HL-60 (cell line): ENCODE measurements at regions not wholly inside any gene's neighbourhood (a gene's known extent, or its start where the extent isn't known, plus 50 kb on each side); places are given as distances from the start of the nearest gene placed in this dataset.

Source experiments
- DNase-seq, 2 experiments: peaks; one replicate each; pipeline ENCODE4 v3.0.0-alpha.2; 2010 to 2020; ENCODE audit warnings: low read depth in 1 of 2, low spot score in 1 of 2
- H3K27ac ChIP-seq: fragments of 250-450 bp; sonication (Bioruptor Pico); replicated peaks from 2 replicates; pipeline ENCODE4 v1.5.1; 2020; ENCODE audit warnings: mild to moderate bottlenecking, moderate library complexity
- H3K27me3 ChIP-seq: fragments of 250-450 bp; sonication (Bioruptor Pico); 2 replicates; pipeline ENCODE4 v1.5.1; 2021; ENCODE audit warnings: mild to moderate bottlenecking, moderate library complexity; ENCODE audit not compliant: insufficient read depth, poor library complexity, severe bottlenecking
- H3K4me3 ChIP-seq: replicated peaks from 2 replicates; pipeline ENCODE4 v1.5.1; 2011; ENCODE audit warnings: mild to moderate bottlenecking, control low read depth, low read length; ENCODE audit not compliant: insufficient read depth
- GABPA ChIP-seq: IDR thresholded peaks from 2 replicates; pipeline ENCODE4 v1.6.1; 2012; ENCODE audit warnings: low read depth
- POLR2AphosphoS5 ChIP-seq: IDR thresholded peaks from 2 replicates; pipeline ENCODE4 v1.6.1; 2012; ENCODE audit warnings: low read depth
- SPI1 ChIP-seq: IDR thresholded peaks from 2 replicates; pipeline ENCODE4 v1.6.1; 2012; ENCODE audit warnings: low read depth, mild to moderate bottlenecking, borderline replicate concordance
- TF ChIP-seq, protein P1 (sequence below): IDR thresholded peaks from one replicate; pipeline ENCODE4 v1.5.1; 2011; ENCODE audit warnings: low read length, control low read depth, inconsistent platforms; ENCODE audit not compliant: insufficient read depth
- TF ChIP-seq, protein P2 (sequence below): IDR thresholded peaks from 2 replicates; pipeline ENCODE4 v1.6.1; 2012; ENCODE audit warnings: low read depth; ENCODE audit not compliant: insufficient replicate concordance

DNA sequence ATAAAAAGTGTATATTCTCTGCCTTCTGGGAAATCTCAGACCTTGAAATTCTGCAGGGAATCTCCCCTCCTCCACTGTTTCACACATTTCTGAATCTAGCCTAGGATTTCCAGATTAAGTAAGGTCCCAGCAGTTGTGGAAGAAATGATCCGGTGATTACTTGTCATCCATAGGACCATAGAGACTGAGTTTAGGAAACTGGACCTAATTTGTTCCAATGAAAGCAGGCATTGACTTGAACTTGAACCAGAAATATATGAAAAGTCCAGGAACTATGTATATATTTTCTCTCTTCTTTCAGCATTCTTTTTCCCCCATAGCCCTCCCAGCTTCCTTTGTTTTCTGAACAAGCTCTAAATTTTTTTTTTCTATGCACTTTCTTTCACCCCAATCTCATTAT lies 149.5 kb upstream of the SPAG17 start:
- TF ChIP-seq, protein P1, sequence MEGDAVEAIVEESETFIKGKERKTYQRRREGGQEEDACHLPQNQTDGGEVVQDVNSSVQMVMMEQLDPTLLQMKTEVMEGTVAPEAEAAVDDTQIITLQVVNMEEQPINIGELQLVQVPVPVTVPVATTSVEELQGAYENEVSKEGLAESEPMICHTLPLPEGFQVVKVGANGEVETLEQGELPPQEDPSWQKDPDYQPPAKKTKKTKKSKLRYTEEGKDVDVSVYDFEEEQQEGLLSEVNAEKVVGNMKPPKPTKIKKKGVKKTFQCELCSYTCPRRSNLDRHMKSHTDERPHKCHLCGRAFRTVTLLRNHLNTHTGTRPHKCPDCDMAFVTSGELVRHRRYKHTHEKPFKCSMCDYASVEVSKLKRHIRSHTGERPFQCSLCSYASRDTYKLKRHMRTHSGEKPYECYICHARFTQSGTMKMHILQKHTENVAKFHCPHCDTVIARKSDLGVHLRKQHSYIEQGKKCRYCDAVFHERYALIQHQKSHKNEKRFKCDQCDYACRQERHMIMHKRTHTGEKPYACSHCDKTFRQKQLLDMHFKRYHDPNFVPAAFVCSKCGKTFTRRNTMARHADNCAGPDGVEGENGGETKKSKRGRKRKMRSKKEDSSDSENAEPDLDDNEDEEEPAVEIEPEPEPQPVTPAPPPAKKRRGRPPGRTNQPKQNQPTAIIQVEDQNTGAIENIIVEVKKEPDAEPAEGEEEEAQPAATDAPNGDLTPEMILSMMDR = no peak
- TF ChIP-seq GABPA = no peak
- no peak for TF ChIP-seq POLR2AphosphoS5
- TF ChIP-seq SPI1 = no peak
- TF ChIP-seq, protein P2, sequence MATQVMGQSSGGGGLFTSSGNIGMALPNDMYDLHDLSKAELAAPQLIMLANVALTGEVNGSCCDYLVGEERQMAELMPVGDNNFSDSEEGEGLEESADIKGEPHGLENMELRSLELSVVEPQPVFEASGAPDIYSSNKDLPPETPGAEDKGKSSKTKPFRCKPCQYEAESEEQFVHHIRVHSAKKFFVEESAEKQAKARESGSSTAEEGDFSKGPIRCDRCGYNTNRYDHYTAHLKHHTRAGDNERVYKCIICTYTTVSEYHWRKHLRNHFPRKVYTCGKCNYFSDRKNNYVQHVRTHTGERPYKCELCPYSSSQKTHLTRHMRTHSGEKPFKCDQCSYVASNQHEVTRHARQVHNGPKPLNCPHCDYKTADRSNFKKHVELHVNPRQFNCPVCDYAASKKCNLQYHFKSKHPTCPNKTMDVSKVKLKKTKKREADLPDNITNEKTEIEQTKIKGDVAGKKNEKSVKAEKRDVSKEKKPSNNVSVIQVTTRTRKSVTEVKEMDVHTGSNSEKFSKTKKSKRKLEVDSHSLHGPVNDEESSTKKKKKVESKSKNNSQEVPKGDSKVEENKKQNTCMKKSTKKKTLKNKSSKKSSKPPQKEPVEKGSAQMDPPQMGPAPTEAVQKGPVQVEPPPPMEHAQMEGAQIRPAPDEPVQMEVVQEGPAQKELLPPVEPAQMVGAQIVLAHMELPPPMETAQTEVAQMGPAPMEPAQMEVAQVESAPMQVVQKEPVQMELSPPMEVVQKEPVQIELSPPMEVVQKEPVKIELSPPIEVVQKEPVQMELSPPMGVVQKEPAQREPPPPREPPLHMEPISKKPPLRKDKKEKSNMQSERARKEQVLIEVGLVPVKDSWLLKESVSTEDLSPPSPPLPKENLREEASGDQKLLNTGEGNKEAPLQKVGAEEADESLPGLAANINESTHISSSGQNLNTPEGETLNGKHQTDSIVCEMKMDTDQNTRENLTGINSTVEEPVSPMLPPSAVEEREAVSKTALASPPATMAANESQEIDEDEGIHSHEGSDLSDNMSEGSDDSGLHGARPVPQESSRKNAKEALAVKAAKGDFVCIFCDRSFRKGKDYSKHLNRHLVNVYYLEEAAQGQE = no peak
- DNase-seq = no peak
- Histone ChIP-seq H3K27me3 (no peaks in the 10 kb centered on the region), H3K4me3 (no peak overlapping the region), H3K27ac (no peak overlapping the region)

DNA sequence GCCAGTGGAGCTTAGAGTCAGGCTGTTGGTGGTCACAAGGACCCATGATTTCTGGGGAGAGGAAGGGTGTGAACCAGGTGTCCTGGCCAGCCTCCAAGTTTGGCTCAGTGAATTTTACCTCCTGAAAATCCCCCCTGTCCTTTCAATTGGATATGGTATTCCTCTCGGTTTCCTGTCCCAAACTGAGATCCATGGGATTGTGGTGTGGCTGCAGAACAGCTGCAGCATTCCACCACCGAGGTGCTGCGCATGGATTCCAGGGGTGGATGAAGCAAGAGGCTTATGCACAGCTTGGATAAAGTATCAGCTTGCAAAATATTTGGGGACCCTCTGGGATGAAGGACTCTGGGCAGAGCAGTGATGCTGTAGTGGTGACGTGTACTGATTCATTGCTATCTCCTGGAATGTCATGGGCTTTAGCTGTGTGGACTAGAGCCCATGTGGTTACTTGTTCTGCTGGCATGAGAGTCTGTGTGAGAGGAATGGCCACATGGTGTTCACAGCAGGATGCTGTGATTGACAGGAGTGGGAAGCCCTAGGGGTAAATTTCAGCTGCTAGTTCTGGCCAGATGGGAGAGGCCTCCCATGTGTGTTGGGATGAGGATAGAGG lies 148.7 kb upstream of the SPAG17 start:
- DNase-seq = no peak
- Histone ChIP-seq H3K4me3 (no peak overlapping the region), H3K27me3 (no peaks in the 10 kb centered on the region), H3K27ac (no peak overlapping the region)
- TF ChIP-seq SPI1 = no peak
- TF ChIP-seq, protein P2 = no peak
- TF ChIP-seq POLR2AphosphoS5 = no peak
- TF ChIP-seq, protein P1 = no peak
- TF ChIP-seq GABPA = no peak

DNA sequence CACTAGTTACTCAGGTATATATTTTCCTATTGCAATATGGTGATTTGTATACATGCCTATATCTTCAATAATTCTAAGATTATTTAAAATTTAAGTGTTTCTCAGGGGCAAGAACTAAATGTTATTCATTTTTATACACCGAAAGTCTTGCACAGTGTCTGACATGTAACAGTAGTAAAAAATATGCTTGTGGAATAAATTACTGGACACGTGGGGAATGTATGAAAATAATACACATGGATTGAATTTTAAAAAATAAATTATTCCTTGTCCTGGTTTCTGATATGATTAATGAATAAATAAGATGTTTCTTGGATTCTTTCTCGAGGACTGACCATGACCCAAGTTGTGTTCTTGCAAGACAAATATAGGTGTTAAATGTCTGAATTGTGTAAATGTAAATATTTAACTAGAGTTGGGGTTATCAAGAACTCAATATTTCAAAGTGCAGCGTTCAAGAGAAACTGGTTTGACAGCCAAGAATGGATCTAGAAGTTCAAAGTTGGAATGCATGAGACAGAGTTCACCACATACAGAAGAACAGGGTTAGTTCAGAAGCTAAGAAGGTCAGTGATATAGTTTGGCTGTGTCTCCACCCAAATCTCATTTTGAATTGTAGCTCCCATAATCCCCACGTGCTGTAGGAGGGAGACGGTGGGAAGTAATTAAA lies 142.1 kb upstream of the SPAG17 start:
- H3K27ac ChIP-seq = no peak overlapping the region
- no peak overlapping the region for H3K4me3 ChIP-seq
- H3K27me3 ChIP-seq = no peaks in the 10 kb centered on the region
- TF ChIP-seq, protein P2 = no peak
- TF ChIP-seq POLR2AphosphoS5 (no peak), SPI1 (no peak), GABPA (no peak)
- TF ChIP-seq, protein P1 = no peak
- no peak for DNase-seq
